Superior temporal gyrus (tissue), 1 donor: ENCODE measurements at regions not wholly inside any gene's neighbourhood (a gene's known extent, or its start where the extent isn't known, plus 50 kb on each side); places are given as distances from the start of the nearest gene placed in this dataset.
"Not testable (repeated sequence)": the region's sequence is repeated elsewhere in the genome, so short reads cannot be mapped to it uniquely, and the experiment has no call there.

Experiments
- DNase-seq: peaks from one replicate; pipeline ENCODE4 v3.0.0-alpha.2; 2016; ENCODE audit errors: extremely low spot score

DNA sequence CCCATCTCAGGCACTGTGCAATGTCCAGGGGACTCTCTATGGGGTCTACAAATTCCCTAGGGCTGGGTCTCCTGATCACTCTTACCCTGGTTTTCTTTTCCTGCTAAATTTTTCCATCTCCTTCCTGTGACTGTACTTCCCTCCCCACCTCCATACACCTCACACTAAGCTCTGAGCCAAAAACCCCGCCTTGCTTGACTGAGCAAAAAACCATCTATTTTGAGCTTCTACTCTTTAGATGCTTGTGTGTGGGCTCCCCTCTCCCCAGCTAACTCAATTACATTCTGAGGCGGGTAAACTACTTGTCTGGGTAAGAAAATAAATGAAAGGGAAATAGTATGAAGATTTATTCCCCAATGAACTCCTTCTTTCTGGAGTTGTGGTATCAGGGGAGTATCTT lies 187.9 kb downstream of the PTPRU start:
- peak; percentile 43 for DNase-seq

DNA sequence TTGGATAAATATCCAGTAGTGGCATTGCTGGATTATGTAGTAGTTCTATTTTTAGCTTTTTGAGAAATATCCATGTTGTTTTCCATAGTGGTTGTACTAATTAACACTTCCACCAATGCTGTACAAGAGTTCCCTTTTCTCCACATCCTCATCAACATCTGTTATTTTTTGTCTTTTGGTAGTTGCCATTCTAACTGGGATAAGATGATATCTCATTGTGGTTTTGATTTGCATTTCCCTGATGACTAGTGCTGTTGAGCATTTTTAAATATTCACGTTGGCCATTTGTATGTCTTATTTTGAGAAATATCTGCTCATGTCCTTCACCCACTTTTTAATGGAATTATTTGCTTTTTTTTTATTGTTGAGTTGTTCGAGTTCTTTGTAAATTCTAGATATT lies 183.9 kb downstream of the PTPRU start:
- DNase-seq = no peak

DNA sequence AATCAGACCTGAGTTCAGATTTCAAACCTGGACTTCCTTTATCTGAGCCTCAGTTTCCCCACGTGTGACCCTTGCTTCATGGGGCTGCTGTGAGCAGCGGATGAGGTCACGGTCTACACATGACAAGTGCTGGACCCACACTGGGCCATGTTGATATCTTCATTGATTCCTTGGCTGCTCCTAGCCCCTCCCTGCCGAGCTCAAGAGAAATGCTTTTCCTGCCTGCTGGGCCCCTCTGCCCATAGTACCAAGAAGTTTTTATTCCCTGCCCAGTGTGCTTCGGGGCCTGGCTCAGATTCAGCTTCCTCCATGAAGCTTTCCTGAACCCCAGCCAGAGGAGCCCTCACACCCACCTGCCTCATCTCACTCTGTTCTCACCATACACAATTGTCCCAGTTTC lies 181.6 kb downstream of the PTPRU start:
- no peak for DNase-seq

DNA sequence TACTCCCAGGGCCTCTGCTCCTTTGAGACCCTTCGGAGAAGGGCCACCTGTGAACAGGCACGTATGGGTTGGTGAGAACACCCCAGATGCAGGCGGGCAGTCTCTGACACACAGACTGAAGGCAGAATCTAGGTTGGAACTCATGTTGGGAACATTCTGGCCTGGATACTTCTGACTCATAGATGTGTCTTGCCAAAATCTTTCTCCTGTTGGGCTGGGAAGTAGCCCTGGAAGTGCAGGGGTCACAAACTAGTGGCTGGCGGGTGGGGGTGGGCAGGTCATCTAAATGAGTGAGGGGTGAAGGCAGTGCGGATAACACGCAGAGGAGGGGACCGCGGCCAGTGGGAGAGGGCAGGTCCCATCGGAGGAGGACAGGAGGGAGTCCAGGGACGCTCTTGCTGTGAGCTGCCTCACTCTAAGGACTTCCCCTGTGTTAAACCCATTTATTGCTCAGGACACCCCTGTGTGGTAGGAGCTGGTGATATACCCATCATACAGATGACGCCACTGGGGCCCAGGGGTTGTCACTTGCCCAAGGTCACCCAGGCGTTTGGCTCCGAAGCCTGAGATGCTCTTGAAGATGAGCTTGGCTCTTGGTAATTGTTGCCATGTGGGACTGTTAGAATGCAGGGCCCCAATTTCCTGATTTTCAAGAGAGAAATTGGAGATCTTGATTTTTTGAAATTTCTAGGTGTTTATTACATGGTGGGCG lies 181.0 kb downstream of the PTPRU start:
- no peak for DNase-seq

DNA sequence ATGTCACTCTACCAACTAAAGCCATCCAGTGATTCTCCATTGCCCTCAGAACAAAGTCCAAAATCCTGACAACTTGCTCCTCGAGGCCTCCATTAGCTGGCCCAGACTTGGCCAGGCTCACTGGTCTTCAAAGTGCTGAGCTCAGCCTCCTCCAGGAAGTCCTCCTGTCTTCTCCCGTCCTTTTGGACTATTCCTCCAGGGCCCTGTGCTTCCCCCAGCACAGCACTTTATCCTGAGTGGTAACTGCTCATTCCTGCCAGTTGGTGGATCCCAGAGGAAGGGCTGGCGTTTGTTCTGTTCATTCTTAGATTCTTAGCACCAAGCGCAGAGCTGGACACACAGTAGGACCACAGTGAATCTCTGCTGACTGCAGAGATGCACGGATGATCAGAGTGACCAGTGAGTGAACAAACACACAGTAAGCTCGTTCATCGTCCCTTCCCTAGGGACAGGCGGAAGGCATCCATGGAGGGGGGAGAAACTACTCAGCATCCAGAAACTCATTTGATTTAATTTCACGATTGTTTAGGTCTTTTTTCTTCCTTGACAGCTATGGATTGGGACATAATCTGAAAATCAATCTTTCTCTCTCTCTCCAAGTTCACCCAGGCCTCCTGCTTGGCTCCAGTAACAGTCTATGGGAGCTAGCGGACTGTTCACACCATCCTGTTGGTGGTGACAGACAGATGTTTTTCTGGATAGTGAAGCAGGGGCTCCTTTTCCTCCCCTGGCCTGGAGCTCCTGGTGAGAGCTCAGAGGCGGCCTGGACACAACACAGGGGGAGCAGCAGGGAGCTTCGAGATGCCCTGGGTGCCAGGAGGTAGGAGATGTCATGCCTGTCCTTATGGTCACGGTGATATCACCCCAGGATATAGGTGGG lies 180.2 kb downstream of the PTPRU start:
- no peak for DNase-seq

DNA sequence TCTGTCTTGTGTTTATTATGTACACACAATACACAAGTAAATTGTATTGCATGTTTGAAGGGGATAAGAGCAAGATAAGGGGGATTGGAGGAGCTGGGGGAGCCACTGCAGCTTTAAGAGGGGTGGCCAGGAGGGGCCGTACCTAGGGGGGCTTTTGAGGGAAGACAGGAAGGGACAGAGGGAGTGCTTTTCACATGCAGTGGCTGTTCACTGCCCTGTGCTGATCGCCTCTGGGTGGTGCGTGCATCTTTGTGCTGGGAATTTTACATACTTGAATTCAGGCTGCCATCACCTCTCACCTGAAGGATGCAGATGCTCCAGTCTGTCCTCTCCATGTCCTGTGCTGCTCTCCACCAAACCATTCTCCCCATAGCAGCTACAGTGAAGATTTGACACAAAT lies 179.5 kb downstream of the PTPRU start:
- DNase-seq = no peak

DNA sequence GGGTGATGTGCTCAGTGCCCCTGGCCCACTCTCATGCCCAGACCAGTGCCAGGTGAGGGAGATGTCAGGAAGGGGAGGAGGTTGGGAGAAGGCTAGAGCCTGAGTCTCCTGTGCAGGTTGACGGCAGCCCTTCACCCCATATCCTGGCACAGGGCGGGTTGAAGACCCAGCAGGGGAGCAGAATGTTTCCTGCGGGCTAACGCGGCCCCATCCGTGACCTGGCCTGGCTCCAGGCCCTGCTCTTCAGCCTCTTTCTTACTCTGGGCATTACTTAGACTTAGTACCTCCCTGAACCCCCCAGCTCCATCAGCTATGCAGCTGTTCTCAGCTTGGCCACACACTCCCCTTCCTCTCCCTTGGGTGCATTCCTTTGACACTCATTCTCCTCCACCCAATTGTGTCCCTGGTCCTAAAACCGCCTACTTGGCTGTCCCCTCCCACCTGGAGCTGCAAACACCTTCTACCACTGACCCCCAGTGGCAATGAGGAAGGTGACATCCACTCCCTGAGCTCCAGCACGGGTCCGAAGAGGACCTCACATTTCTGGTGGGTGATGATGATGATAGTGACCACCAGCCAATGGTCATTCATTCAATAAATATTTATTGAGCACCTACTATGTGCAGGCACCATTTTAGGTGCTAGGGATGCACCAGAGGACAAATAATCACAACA lies 179.0 kb downstream of the PTPRU start:
- no peak for DNase-seq

DNA sequence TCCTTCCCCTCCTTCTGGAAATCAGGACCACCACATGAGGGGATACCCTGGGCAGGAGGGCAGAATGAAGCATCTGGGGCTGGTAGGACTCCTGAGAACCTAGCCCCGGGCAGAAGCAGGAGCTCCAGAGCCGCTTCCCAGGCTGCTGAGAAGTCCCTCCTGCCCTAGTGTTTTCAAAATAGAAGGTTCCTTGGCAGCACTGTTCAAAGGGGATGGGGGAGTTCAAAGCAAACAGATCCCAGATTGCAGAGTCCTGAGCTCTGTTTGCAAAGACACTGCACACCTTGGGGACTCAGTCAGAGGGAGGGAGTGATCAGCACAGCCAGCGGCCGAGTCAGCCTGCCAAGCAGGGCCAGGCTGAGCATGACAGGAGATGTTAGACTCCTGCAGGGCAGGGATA lies 177.8 kb downstream of the PTPRU start:
- no peak for DNase-seq

DNA sequence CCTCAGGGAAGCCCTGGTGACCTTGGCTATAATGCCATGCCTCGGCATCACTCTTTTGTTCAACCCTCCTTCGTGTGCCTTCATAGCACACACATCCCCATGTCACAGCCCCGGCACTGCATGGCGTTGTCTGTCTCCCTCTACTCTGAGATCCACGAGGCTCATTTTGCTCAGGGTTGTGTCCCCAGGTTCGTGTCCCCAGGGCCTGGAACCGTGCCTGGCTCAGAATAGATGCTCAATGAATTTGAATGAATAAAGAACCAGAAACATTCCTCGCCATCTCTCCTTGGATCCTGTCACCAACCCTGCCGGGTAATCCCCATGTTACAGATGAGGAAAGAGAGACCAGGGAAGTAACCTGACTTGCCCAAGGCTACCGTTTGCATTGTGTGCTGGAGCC lies 177.3 kb downstream of the PTPRU start:
- DNase-seq = no peak

DNA sequence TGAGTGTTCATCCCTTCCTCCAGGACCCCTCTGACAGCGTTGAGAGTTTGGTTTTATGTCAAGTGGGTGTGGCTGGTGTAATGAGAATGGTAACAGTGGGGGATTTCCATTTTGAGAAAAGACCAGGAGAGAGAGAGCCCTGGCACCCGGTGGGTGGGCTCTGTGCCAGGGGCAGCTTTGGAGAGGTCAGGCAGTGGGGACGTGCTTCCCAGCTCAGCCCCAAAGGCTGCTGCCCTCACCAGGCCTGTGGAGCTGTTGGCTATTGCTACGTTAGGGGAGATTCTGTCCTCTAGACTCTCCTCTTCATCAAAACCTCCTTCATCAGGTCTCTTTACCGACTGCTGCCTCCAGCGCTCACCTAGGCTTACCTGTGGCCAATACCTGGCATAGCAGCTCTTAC lies 176.3 kb downstream of the PTPRU start:
- DNase-seq = no peak

DNA sequence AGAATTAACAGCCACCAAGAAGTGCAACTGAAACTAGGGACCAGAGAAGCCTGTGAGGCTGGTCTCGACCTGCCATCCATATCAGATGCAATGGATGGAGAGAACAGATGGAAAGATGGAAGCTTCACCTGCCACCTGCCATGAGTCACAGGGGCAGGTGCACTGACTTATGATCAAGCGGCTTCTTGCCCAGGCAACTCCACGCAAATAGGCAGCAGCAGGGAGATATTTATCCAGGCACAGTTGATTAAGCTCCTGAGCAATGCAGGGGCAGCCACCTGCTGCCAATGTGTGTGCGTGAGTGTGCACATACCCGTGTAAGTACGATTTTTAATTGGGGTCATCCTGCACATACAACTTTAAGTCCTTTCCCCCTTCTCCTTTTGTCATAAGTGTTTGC lies 174.2 kb downstream of the PTPRU start:
- DNase-seq = no peak

DNA sequence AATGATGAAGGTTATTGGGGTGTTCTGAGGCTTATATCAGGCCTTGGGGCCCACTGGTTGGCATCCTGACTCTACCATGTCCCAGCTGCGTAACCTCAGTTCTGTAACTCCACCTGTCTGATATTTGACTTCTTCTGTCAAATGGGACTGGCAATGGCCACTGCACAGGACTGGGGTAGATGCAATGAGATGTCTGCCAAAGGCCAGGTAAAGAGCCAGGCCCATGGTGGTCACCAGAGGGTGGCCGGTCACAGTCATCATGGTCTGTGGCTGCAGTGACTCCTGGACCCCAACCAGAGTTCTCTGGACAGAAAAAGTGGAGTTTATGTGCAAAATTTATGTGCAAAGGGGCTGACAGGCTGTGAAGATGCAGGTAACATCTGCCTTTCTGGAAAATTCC lies 173.3 kb downstream of the PTPRU start:
- no peak for DNase-seq

DNA sequence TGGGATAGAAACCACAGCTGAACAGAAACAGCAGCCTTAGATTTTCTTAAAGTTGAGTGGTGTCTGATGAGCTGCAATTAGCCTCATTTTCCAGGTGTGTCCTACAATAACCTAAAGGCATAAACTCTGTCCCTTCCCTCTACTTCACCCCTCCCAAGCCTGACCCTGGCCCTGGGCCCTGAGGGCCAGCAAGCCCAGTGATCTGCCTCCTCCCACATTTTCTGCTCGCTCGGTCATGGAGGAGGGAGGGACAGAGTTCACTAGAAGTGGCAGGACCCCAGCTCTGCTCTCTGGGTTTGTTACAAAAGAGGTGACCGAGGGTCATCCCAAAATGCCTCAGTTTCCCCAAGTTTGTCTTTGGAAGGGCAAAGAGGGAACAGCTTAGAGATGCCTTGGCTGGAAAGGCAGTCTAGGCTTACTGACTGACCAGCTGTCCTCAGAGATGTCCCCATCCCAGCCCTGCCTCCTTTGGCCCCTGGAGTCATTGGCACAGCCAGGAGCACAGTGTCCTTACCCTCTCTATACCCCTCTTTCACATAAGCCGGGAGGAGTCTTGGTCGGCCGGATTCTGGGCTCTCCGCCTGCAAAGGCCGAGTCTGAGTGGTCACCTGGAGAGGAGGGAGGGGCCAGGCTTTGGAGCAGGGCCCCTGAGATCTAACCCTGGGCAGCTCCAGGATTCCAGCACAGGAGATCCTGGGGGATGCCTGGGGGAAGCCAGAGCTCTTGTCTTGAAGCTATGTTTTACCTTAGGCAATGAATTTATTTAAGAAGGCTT lies 172.7 kb downstream of the PTPRU start:
- DNase-seq = no peak

DNA sequence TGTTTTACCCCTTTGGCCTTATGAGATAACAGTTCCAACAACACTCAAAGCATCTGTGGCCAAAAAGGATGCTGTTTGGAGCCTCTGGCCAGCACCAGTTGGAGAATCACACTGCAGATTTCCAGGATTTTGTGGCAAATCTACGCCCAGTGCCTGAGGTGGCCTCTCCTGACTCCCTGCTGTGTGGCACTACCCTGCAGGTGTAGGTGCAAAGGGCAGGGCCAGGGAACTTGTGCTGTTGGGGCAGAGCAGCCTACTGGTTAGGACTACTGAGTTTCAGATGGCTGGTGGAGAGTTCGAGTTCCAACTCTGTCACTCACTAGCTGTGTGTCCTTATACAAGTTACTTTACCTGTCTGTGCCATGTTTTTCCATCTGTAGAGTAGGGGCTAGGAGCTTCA lies 170.5 kb downstream of the PTPRU start:
- DNase-seq = no peak

DNA sequence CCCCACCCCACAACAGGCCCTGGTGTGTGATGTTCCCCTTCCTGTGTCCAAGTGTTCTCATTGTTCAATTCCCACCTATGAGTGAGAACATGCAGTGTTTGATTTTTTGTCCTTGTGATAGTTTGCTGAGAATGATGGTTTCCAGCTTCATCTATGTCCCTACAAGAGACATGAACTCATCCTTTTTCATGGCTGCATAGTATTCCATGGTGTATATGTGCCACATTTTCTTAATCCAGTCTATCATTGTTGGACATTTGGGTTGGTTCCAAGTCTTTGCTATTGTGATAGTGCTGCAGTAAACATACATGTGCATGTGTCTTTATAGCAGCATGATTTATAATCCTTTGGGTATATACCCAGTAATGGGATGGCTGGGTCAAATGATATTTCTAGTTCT lies 163.9 kb downstream of the PTPRU start:
- DNase-seq = not testable (repeated sequence)

DNA sequence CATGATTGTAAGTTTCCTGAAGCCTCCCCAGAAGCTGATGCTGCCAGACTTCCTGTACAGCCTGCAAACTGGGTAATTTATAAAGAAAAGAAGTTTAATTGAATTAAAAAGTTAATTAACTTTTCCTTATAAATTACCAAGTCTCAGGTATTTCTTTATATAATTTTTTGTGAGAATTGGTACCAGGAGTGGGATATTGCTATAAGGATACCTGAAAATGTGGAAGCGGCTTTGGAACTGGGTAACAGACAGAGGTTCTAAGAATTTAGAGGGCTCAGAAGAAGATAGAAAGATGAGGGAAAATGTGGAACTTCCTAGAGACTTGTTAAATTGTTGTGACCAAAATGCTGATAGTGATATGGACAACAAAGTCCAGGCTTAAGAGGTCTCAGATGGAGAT lies 163.1 kb downstream of the PTPRU start:
- no peak for DNase-seq

DNA sequence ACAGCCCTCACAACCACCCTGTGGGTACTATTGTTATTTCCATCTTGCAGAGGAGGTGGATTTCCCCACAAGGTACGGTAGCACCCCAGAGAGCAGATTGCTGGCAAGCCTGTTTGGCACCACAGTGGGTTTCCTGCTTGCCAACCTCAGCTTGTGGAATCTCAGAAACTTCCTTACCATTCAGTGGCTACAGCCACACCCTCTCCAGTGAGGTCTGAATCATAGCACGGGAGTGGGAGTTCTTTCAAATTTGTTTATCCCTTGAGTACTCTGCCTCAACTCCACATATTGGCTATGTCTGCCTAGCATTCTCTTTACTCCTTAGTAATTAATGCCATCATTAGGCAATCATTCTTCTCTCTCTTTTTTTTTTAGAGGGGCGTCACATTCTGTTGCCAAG lies 162.1 kb downstream of the PTPRU start:
- DNase-seq = no peak

DNA sequence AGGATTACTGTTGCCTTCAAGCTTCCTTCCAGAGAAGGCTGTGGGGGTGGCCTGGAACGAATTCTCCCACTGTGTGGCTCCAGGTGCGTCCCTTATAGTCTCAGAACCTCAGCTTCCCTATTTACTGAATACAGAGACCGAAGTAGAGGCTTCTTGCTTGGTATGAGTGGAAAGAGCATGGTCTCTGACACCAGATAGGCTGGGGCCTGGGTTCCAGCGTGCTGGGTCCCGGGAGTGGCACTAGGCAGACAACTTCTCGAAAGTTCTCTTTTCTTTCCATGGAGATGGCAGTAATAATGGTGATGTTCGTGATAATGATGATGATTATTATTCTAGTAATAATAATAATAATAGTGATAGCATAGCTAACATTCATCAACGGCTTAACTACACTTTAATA lies 161.7 kb downstream of the PTPRU start:
- DNase-seq = no peak

DNA sequence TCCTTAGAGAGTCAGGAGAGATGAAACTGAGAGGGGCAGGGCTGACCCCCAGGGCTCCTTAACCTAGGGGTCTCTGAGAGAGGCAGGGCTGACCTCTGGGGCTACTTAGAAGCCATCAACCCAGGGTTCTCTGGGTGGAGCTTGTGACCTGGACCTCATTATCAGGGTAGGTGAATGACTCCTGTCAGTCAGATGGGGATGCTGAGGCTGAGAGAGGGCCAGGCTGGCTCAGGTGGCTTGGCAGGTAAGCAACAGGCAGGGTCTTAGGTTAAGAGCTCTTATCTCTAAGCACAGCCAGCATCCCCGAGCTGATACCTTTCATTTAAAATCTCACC lies 160.9 kb downstream of the PTPRU start:
- no peak for DNase-seq

DNA sequence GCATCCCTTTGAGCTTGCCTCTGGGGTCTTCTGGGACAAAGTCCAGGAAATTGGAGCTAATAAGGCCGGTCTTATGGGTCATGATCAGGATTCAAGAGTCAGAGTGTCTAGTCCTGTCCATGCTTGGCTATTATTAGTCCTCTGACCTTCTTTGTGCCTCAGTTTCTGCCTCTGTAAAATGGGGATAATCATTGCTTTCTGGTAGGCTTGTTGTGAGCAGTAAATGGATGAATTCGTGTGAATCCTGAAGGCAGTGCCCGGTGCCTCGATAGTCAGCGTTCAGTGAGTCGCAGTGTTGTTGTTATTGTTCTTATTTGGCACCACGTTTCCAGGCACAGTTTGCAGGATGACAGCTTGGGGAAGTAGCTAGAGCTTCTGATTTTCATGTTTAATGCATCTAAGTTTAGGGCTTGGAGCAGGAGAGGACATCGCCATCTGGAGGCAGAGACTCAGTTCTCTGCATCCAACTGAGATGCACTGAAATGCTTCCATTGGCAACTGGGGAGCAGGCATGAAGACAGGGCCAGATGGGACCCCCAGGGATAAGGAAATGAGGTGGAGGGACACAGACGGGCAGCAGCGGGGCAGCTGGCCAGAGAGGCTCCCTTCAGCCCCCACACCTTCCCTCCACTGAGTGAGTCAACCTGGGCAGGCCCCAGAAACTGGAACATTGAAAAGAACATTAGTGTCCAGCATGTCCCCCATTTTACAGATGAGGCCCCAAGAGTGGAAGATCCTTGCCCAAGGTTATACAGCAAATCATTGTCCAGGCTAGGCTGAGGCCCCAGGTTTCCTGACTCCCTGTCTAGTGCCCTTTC lies 160.3 kb downstream of the PTPRU start:
- no peak for DNase-seq

DNA sequence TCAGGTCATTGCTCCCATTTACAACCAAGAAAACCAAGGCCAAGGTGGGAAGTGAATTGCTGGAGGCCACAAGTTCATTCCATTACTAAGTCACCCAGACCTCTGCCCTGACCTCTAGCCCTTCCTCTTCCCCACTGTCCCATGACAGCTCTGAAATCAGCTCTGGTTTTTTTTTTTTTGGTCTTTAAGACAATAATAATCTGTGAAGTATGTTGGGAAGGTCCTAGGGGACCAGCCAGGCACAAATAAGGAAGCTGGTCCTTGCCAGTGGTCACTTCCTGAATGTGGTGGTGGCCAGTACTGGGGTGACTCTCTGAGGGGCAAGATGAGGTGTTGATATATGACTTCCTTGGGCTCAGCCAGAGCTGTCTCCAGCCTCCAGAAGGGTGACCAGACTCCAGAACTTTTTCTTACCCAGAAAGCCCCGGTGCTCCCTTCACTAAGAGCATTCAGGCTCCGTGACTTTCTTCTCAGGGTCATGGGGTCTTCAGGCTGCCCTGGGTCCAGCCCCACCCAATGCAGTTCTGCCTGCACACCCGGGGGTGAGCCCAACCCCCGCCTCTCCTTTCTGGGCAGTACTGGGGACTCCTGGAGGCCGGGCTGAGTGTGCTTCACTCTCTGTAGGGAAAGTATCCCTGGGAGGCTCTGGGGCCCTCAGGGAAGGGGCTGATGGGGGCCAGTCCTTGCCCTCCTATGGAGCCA lies 159.6 kb downstream of the PTPRU start:
- DNase-seq = no peak
